ENCODE measurements at regions not wholly inside any gene's neighbourhood (a gene's known extent, or its start where the extent isn't known, plus 50 kb on each side); places are given as distances from the start of the nearest gene placed in this dataset.

DNA sequence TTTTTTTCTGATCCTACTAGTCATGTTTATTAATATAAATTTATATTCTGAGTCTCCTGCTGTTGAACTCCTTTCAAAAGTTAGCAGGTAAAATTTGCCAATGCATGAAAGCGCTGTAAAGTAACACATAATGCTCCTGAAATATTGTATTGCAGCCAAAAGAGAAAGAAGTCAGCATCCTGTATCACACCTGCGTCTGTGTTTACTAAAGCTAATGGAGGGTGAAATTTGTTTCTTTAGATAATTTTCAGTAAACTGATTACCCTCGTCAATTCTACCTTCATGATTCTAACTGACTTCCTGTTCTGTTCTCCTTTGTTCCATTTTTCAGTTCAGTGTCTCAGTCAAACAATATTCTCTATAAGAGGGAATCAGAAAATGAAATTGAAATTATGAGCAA, 415.4 kb downstream of the CDH9 start:
- no peak overlapping the region for H3K27ac ChIP-seq (ENCODE audit: low read depth, low read length)
- no peaks in the 10 kb centered on the region for H3K9me3 ChIP-seq (ENCODE audit: insufficient read depth, low read depth, low read length)
- H3K4me1 ChIP-seq (ENCODE audit: insufficient read depth, low read length), result no peaks in the 10 kb centered on the region
- no peaks in the 10 kb centered on the region for H3K36me3 ChIP-seq (ENCODE audit: insufficient read depth, low read length)
- WGBS, result 100% methylated on average over 2 of the region's 3 CpGs
- no peaks in the 10 kb centered on the region for H3K27me3 ChIP-seq (ENCODE audit: insufficient read depth, low read length)
- no peak overlapping the region for H3K9ac ChIP-seq (ENCODE audit: low read depth, low read length)
- no peak overlapping the region for H3K4me3 ChIP-seq (ENCODE audit: low read length)

DNA sequence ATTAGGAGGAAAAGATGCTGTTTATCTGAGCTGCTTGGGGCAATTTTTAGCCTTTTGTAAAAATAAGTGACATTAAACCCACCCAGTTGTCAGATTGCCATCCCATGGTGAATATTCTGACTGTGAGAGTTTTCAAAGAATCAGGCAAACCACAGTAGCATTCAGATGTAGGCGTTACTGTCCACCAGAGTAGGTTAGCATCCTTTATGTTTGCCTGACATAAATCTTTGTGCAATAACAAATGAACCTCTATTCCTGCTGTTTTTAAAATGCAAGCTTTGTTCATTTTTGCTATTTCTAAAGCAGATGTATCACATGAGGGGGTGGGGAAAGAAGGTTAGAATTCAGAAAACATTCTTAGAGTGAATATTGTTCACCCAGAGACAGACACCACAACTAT, 427.8 kb downstream of the CDH9 start:
- H3K27me3 ChIP-seq (ENCODE audit: insufficient read depth, low read length), result no peaks in the 10 kb centered on the region
- no peaks in the 10 kb centered on the region for H3K4me1 ChIP-seq (ENCODE audit: insufficient read depth, low read length)
- WGBS, result 96% methylated on average over 1 of the region's 1 CpG
- no peak overlapping the region for H3K9ac ChIP-seq (ENCODE audit: low read depth, low read length)
- H3K36me3 ChIP-seq (ENCODE audit: insufficient read depth, low read length), result no peaks in the 10 kb centered on the region
- no peaks in the 10 kb centered on the region for H3K9me3 ChIP-seq (ENCODE audit: insufficient read depth, low read depth, low read length)
- H3K27ac ChIP-seq (ENCODE audit: low read depth, low read length), result no peak overlapping the region
- no peak overlapping the region for H3K4me3 ChIP-seq (ENCODE audit: low read length)

DNA sequence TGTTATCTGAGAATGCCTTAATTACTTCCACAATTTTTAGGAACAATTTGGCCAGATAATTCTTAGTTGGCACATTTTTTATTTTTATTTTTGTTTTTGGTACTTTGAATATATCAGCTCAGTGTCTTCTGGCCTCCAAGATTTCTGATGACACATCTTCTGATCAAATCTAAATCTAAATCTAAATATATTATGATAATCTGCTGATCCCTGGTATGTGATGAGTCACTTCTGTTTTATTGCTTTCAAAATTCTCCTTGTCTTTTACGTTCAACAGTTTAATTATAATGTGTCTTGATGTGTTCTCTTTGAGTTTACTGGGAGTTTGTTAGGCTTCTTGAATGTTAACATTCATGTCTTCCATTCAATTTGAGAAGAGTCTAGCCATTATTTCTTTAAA, 436.8 kb downstream of the CDH9 start:
- Histone ChIP-seq H3K27me3 (ENCODE audit: insufficient read depth, low read length) (no peaks in the 10 kb centered on the region), H3K4me1 (ENCODE audit: insufficient read depth, low read length) (no peaks in the 10 kb centered on the region), H3K4me3 (ENCODE audit: low read length) (no peak overlapping the region), H3K9me3 (ENCODE audit: insufficient read depth, low read depth, low read length) (no peaks in the 10 kb centered on the region), H3K36me3 (ENCODE audit: insufficient read depth, low read length) (no peaks in the 10 kb centered on the region), H3K9ac (ENCODE audit: low read depth, low read length) (no peak overlapping the region), H3K27ac (ENCODE audit: low read depth, low read length) (no peak overlapping the region)
- WGBS, result no CpG with 5 or more reads among the region's 1 CpG

DNA sequence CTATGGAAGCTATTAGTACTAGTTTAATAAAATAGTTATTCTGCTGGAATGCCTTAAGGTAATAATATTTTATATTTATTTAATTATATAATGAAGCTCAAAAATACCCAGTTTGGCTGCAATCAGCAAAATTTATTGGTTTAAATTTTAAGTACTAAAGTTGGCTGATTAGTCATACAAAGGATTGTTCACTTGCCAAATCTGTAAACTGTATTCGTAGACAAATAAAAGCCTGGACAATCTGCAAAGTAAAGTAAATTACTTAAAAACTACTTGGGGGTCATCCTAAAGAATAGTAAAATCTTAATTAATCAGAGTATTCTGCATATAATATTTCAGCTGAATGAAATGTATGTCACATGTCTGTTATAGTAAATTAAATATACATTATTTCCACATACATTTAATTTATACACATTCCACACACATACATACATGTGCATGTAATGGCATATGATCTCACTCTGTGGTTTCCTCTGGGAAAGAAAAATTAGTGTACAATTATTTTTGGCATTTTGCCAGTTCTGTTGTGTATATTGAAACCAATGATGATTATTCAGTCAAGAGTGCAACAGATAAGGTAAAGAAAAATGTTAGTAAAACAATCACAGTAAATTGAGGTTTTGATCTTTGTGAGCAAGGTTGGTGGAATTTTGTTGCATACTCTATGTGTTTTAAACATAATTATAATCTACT, 455.9 kb downstream of the CDH9 start:
- no peak overlapping the region for H3K4me3 ChIP-seq (ENCODE audit: low read length)
- no peaks in the 10 kb centered on the region for H3K9me3 ChIP-seq (ENCODE audit: insufficient read depth, low read depth, low read length)
- no peaks in the 10 kb centered on the region for H3K36me3 ChIP-seq (ENCODE audit: insufficient read depth, low read length)
- no peaks in the 10 kb centered on the region for H3K27me3 ChIP-seq (ENCODE audit: insufficient read depth, low read length)
- H3K9ac ChIP-seq (ENCODE audit: low read depth, low read length), result no peak overlapping the region
- H3K27ac ChIP-seq (ENCODE audit: low read depth, low read length), result no peak overlapping the region
- 100% methylated on average over 1 of the region's 1 CpG for WGBS
- no peaks in the 10 kb centered on the region for H3K4me1 ChIP-seq (ENCODE audit: insufficient read depth, low read length)

DNA sequence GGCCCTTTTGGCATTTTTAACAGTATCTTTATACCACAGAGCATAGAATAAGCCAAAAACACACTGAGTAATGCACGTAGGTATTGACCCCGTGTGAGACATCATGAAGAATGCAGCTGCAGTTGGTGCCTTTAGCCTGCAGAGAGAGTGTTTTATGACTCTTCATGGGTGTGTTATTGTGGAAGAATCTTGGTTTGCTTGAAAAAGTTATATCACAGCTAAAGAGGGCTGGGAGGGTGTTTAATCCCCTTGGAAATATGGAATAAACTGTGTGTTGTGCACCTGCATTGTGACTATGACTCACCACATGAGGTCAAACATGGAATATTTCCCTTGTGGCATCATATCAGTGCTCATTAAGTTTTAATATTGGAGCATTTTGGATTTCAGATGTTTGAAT, 458.7 kb downstream of the CDH9 start:
- no peaks in the 10 kb centered on the region for H3K9me3 ChIP-seq (ENCODE audit: insufficient read depth, low read depth, low read length)
- H3K27ac ChIP-seq (ENCODE audit: low read depth, low read length), result no peak overlapping the region
- 84% methylated on average over 2 of the region's 2 CpGs for WGBS
- no peak overlapping the region for H3K4me3 ChIP-seq (ENCODE audit: low read length)
- H3K27me3 ChIP-seq (ENCODE audit: insufficient read depth, low read length), result no peaks in the 10 kb centered on the region
- H3K36me3 ChIP-seq (ENCODE audit: insufficient read depth, low read length), result no peaks in the 10 kb centered on the region
- H3K9ac ChIP-seq (ENCODE audit: low read depth, low read length), result no peak overlapping the region
- H3K4me1 ChIP-seq (ENCODE audit: insufficient read depth, low read length), result no peaks in the 10 kb centered on the region

DNA sequence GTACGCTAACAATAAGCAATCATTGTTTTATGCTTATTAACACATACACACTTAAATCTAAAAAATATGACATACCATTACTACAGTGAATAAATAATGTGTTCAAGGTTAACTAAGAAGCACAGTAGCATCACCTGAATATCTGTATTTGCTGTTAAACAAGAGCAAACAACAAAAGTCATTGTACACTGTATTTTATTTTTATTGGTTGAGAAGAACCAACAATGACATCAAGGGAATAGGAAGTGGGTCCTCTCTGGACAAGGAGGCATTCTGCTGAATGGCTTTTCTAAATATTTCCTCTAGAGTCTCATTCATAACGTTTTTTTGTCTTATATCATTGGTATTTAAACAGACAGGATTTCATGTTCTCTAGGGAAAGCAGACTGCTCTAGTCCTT, 460.4 kb downstream of the CDH9 start:
- Histone ChIP-seq H3K4me1 (ENCODE audit: insufficient read depth, low read length) (no peaks in the 10 kb centered on the region), H3K9me3 (ENCODE audit: insufficient read depth, low read depth, low read length) (no peaks in the 10 kb centered on the region), H3K27me3 (ENCODE audit: insufficient read depth, low read length) (no peaks in the 10 kb centered on the region), H3K9ac (ENCODE audit: low read depth, low read length) (no peak overlapping the region), H3K4me3 (ENCODE audit: low read length) (no peak overlapping the region), H3K36me3 (ENCODE audit: insufficient read depth, low read length) (no peaks in the 10 kb centered on the region), H3K27ac (ENCODE audit: low read depth, low read length) (no peak overlapping the region)
- WGBS, result 56% methylated on average over 2 of the region's 2 CpGs

DNA sequence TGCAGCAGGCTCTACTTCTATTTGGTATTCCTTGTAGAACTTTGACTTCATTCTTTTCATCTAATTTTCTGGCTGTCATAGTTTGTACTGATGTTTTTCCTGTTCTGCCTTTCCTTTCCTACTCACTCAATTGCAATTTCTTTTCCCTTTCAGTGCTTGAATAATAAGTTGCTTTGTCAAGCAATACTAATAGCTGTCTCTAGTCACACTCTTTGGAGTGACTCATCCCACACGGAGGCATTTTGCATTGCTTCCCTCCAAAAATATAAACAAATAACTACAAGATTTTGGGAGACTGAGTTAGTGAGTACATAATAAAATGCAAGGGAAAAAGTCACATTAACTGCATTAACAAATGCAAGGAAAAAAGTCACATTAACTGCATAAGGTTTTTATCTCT, 465.9 kb downstream of the CDH9 start:
- WGBS, result no CpG with 5 or more reads among the region's 1 CpG
- no peak overlapping the region for H3K27ac ChIP-seq (ENCODE audit: low read depth, low read length)
- H3K36me3 ChIP-seq (ENCODE audit: insufficient read depth, low read length), result no peaks in the 10 kb centered on the region
- no peaks in the 10 kb centered on the region for H3K9me3 ChIP-seq (ENCODE audit: insufficient read depth, low read depth, low read length)
- no peak overlapping the region for H3K9ac ChIP-seq (ENCODE audit: low read depth, low read length)
- H3K27me3 ChIP-seq (ENCODE audit: insufficient read depth, low read length), result no peaks in the 10 kb centered on the region
- no peaks in the 10 kb centered on the region for H3K4me1 ChIP-seq (ENCODE audit: insufficient read depth, low read length)
- H3K4me3 ChIP-seq (ENCODE audit: low read length), result no peak overlapping the region

DNA sequence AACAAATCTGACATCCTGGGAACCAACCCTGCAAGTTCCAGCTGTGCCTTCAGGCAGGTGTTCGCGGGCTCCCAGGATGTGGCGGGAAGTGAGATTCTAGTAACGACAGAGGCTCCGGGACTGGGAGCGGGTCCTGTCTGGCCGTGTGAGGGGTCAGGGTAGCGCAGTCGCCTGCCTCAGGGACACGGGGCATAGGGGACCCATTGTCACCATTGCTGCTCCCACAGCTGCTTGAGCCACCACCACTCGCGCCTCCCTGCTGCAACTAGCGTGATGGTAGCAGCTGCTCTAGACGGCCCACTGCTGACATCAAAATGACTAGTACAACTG, 468.5 kb downstream of the CDH9 start:
- no peaks in the 10 kb centered on the region for H3K4me1 ChIP-seq (ENCODE audit: insufficient read depth, low read length)
- no peak overlapping the region for H3K9ac ChIP-seq (ENCODE audit: low read depth, low read length)
- WGBS, result 96% methylated on average over 14 of the region's 14 CpGs
- H3K27ac ChIP-seq (ENCODE audit: low read depth, low read length), result no peak overlapping the region
- no peaks in the 10 kb centered on the region for H3K9me3 ChIP-seq (ENCODE audit: insufficient read depth, low read depth, low read length)
- H3K36me3 ChIP-seq (ENCODE audit: insufficient read depth, low read length), result no peaks in the 10 kb centered on the region
- H3K27me3 ChIP-seq (ENCODE audit: insufficient read depth, low read length), result no peaks in the 10 kb centered on the region
- no peak overlapping the region for H3K4me3 ChIP-seq (ENCODE audit: low read length)

DNA sequence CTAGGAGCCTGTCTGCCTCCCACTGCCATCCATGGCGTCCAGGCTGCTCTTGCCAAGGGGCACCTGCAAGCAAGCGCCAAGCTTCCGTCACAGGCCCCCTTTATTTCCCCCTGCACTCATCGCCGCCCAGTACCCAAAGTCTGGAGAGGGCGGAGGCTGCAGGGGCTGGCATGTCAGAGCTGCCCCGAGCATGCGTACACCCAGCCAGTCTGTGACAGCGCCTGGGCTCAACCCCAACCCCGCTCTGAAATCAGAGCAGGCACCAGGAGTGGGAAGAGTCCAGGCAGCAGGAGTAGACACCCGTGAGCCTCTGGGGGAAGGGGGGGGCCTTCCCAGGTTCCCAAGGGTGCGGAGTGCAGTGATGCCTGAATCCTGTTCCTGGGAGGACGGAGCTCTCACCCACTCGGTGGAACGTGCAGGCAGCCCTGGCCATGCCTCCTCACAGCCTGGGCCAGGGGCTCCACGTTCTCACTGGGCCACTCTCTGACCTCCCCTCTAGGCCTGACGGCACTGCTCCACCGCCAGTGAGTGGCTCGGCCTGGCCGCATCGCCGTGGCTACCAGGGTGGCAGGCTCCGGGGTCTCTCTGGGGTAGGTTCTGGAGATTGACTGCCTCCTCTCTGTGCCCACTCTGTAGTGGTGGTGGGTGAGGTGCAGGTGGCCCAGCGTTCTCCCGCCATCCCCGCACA, 469.0 kb downstream of the CDH9 start:
- no peaks in the 10 kb centered on the region for H3K27me3 ChIP-seq (ENCODE audit: insufficient read depth, low read length)
- H3K9me3 ChIP-seq (ENCODE audit: insufficient read depth, low read depth, low read length), result no peaks in the 10 kb centered on the region
- no peak overlapping the region for H3K4me3 ChIP-seq (ENCODE audit: low read length)
- no peaks in the 10 kb centered on the region for H3K36me3 ChIP-seq (ENCODE audit: insufficient read depth, low read length)
- no peak overlapping the region for H3K9ac ChIP-seq (ENCODE audit: low read depth, low read length)
- no peaks in the 10 kb centered on the region for H3K4me1 ChIP-seq (ENCODE audit: insufficient read depth, low read length)
- 97% methylated on average over 26 of the region's 26 CpGs for WGBS
- H3K27ac ChIP-seq (ENCODE audit: low read depth, low read length), result no peak overlapping the region

DNA sequence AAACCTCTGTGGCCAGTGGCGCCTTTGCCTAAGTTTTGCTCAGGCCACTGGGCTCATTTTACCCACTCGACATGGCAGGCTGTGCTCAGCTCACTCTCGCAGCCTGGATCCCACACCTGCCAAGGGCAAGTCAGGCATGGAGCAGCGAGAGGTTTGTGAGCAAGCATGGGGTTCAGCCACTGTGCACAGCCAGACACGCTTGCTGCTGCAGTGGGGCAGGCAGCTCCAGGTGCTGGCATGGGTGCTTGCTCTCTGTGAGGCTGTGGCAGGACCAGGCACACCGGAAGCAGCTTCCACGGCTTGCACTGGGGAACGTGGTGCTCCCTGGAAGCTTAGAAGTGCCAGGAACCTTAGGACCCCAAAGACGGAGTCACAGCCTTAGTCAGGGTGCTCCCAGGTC, 470.1 kb downstream of the CDH9 start:
- no peak overlapping the region for H3K27ac ChIP-seq (ENCODE audit: low read depth, low read length)
- no peaks in the 10 kb centered on the region for H3K9me3 ChIP-seq (ENCODE audit: insufficient read depth, low read depth, low read length)
- WGBS, result 95% methylated on average over 9 of the region's 9 CpGs
- H3K4me3 ChIP-seq (ENCODE audit: low read length), result no peak overlapping the region
- H3K9ac ChIP-seq (ENCODE audit: low read depth, low read length), result no peak overlapping the region
- no peaks in the 10 kb centered on the region for H3K36me3 ChIP-seq (ENCODE audit: insufficient read depth, low read length)
- H3K27me3 ChIP-seq (ENCODE audit: insufficient read depth, low read length), result no peaks in the 10 kb centered on the region
- H3K4me1 ChIP-seq (ENCODE audit: insufficient read depth, low read length), result no peaks in the 10 kb centered on the region

DNA sequence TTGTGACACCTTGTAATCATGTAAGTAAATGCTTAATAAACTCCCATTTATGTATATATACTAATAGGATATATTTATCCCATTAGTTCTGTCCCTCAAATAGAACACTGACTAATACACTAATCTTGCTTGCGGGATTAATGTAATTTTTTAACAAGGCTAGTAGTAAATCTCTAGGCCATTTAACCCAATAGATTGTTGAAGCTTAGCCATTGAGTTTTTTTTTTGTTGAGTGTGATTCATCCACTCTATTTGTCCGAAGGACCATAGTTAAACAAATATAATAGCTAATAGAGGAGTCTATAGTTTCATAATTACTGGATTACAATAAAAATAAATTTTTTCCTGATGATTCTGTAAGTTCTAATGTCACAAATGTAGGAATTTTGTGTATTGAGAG, 474.4 kb downstream of the CDH9 start:
- no peak overlapping the region for H3K9ac ChIP-seq (ENCODE audit: low read depth, low read length)
- no peak overlapping the region for H3K4me3 ChIP-seq (ENCODE audit: low read length)
- H3K36me3 ChIP-seq (ENCODE audit: insufficient read depth, low read length), result no peaks in the 10 kb centered on the region
- 100% methylated on average over 1 of the region's 2 CpGs for WGBS
- H3K27ac ChIP-seq (ENCODE audit: low read depth, low read length), result no peak overlapping the region
- no peaks in the 10 kb centered on the region for H3K4me1 ChIP-seq (ENCODE audit: insufficient read depth, low read length)
- H3K27me3 ChIP-seq (ENCODE audit: insufficient read depth, low read length), result no peaks in the 10 kb centered on the region
- H3K9me3 ChIP-seq (ENCODE audit: insufficient read depth, low read depth, low read length), result no peaks in the 10 kb centered on the region

DNA sequence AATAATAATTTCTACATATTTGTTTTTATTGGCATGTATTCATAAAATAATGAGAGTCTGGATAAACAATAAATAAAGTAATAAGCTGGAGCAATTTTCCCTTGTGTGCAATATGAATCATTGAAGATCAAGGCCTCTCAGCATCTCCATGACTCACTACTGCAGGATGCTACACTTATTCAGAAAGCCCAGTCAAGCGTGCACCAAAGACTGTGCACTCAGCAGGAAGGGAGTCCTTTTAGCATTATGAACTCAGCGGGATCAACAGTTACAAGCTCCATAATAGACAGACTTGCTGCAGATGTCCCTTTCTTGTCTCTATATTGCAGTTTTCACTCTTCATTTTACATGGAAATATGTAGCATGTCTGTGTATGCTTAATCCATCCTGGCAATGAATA, 485.3 kb downstream of the CDH9 start:
- no peaks in the 10 kb centered on the region for H3K4me1 ChIP-seq (ENCODE audit: insufficient read depth, low read length)
- no peaks in the 10 kb centered on the region for H3K27me3 ChIP-seq (ENCODE audit: insufficient read depth, low read length)
- H3K9ac ChIP-seq (ENCODE audit: low read depth, low read length), result no peak overlapping the region
- no peak overlapping the region for H3K27ac ChIP-seq (ENCODE audit: low read depth, low read length)
- WGBS, result 93% methylated on average over 2 of the region's 2 CpGs
- H3K36me3 ChIP-seq (ENCODE audit: insufficient read depth, low read length), result no peaks in the 10 kb centered on the region
- no peak overlapping the region for H3K4me3 ChIP-seq (ENCODE audit: low read length)
- H3K9me3 ChIP-seq (ENCODE audit: insufficient read depth, low read depth, low read length), result no peaks in the 10 kb centered on the region
